T-helper 1 cell treated with Interleukin-12 subunit alpha and Interleukin-12 subunit beta and Interleukin-4 antibody, amounts not matched to agents 30 ng/mL and 1 ng/mL, for 36 hours (primary cell): ENCODE measurements at regions not wholly inside any gene's neighbourhood (a gene's known extent, or its start where the extent isn't known, plus 50 kb on each side); places are given as distances from the start of the nearest gene placed in this dataset.
"Not testable (repeated sequence)": the region's sequence is repeated elsewhere in the genome, so short reads cannot be mapped to it uniquely, and the experiment has no call there.

Experiments used
- intact Hi-C: fragments of 100-400 bp; cut with micrococcal nuclease; formaldehyde crosslinking; loops from one replicate; pipeline ENCODE4 v1.15.1; 2024

DNA sequence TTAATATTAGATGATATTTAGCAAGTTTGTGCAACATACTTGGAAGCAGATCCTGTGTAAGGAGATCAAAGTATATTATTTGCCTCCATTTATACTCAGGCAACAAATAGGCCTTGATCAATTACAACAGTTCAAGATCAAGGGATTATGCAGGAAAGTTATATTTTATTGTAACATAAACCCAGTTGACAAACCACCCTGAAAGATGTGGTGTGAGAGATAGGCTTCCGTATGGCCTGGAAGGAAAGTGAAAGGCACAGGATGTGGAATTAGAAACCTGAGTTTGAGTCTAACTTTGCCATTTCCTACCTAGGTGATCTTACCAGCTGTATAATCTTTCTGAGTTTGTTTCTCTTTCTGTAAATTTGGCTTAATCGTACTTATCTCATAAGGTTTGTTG, 284.1 kb downstream of the BMP4 start:
- intact Hi-C loops: no loop called here

GRCh38 chr14:53670701-53671100, 285.9 kb downstream of the BMP4 start:
- intact Hi-C loops: no loop called here

DNA sequence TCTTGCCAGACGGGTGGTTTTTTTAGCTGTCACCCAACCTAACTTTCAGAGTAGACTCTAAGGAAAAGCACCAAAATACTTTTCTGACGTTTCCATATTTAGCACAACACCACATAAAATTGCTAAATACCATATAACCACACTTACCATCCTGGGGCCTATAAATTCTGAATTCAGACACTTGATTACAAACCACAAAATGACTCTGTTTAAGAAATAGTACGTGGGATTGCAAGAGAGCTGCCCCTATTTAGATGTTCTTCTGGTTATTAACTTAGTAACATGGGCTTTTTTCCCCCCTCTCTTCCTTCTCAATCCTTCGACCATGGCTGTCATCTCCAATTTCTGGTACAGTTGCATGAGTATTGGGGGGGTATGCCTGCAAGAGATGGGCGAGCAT, 287.7 kb downstream of the BMP4 start:
- intact Hi-C loops: no loop called here

DNA sequence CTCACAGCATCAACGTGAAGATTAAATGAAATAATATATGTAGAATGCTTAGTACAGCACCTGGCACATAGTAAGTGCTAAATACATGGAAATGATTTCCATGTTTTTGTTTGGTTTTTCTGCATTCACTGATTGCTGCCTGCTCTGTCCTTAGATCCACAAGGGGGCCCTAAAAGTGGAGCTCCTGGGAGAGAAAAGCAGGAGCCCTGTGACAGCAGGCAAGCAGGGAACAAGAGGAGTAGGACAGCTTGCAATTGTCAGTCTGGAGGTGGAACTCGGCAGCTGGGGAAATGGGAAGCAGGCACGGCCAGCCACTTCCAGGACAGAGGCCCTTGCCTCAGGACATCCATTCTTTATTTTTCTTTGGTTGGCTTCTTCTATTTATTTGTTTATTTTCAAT, 292.9 kb downstream of the BMP4 start:
- intact Hi-C loops: no loop called here

DNA sequence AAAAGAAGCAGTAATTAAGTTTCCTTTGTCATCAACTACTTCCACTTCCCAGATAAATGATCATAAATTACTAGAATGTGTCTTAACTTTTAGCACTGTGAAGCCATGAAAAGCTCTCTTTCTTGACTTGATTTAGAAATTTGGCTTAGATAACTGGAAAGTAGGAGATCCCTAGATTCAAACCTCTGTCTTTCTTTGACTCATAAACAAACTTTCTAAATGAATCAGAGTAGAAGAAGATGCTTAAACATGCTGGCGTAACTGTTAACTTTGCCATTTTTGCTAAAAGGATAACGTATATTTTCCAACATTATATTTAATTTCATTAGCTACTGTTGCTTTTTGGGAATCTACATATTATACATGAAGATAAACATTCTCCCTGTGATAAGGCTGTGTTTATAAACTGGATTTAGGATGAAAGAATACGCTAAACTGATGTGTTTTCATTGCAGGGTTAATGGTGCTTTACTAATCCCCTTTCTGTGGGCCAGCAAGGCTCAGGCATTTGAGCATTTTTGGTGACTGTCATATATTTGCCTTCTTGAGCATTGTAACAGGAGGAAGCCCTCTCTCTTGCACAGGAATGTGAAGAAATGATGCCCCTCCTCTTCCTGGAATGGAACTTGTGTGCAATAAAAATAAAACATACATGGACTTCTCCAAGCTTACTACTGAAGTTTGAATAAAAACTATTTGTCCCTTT, 301.4 kb downstream of the BMP4 start:
- intact Hi-C loops: no loop called here

DNA sequence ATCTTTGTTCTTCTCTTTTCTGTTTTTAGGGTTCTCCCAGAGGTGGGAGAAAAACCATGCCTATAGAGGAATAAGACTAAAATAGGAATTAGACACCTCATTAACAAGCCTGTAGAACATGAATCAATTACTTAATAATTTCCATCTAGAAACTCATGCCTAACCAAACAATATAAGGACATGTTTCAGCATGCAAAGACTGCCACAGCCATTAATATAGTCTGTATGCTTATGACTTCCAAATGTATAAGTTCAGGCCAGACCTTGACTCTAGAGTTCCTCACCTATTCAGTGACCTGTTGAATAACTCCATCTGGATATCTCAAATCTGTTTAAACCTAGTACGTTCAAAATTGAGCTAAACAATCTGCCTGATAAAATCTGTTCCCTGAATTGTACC, 304.6 kb downstream of the BMP4 start:
- intact Hi-C loops: no loop called here

- intact Hi-C loops: no loop called here
These were observed 305.4 kb downstream of the BMP4 start for GRCh38 chr14:53651096-53651740.

DNA sequence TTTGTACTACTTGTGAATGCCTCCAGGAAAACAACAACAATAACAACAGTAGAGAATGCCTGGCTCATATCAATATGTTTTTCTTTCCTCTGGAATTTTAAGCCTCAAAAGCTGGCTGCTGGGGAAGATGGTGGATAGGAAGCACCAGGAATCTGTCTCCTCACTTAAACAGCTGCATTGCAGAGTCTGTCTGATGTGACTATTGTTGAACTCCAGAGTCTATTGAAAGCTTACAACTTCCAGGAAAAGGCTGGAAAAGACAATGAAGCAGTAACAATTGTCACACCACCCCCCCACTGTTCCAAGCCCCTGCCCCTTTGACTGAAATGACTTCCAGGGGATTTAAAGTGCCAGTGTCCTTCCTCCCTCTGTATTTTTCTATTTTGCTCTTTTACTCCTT, 309.7 kb downstream of the BMP4 start:
- intact Hi-C loops: no loop called here

DNA sequence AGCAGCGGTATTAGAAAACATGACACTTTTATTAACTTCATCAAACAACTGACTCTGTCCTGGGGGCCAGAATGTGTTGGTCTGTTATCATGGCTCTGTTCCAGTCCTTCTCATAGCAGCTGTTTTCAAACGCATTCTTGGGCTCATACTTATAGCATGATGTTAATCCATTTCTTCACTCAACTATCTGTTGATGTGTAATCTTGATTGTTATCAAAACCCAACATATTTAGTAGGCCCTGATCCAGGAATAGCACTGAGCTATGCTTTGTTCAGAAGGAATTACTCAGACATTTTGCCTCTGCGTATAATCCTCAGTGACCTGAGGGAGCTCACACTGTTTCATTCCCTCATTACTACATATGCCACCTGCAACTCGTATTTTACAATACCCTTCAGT, 315.9 kb downstream of the BMP4 start:
- intact Hi-C loops: no loop called here

DNA sequence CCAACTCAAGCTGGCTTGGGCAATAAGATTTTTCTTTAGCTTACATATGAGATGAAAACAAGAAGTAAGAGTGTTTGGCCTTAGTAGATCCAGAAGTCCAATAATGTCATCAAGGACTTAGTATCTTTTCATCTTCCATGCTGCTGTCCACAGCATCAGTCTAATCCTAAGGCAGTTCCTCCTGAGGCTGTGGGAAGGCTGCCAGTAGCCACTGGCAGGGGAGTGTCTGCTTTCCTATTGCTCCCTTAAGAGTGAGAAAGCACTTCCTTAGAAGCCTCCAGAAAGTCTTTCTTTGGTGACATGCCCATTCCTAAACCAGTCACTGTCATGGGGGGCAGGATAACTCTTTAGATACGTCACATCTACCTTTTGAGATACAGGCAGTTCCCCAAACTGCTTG, 317.7 kb downstream of the BMP4 start:
- intact Hi-C loops: no loop called here

DNA sequence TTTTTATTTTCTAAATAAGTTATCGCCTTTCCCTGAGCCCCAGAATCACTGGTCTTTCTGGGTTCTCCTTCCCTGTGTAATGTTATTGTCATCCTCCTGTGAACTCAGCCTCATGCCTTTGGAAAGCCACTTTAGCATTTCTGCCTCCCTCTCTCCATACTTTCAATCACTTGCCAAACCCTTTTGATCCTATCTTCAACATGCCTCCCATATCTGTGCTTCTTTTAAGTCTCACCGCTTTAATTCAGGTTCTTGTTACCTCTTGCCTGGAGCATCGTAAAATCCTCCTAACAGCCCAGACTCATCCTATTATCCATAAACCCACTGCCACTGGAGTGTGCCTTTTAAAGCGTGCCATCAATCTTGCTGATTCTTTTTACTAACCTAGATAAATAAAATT, 321.8 kb downstream of the BMP4 start:
- intact Hi-C loops: no loop called here

GRCh38 chr14:53630336-53630735, 326.3 kb downstream of the BMP4 start:
- intact Hi-C loops: no loop called here

GRCh38 chr14:53628732-53629430, 327.7 kb downstream of the BMP4 start:
- intact Hi-C loops: no loop called here

DNA sequence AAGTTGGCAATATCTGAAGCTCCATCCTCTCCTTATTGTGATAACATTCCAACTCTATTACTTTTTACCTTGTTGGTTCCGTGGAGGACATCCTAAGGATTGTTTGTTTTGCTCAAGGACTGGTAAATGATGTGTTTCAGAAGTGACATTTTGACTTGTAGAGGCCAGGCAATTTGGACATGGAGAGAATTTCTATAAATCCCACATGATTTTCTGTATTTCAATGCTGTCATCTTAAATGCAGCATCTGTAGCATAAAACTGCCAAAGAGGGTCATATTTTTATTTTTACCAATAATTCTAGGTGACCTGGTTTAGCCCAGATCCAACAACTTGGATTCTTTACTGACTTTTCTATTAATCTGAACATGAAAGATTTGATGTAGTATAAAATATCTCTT, 328.4 kb downstream of the BMP4 start:
- intact Hi-C loops: no loop called here

GRCh38 chr14:53626761-53627160, 329.9 kb downstream of the BMP4 start:
- intact Hi-C loops: no loop called here

GRCh38 chr14:53622447-53622846, 334.2 kb downstream of the BMP4 start:
- intact Hi-C loops: no loop called here

GRCh38 chr14:53621921-53622320, 334.7 kb downstream of the BMP4 start:
- intact Hi-C loops: no loop called here

- intact Hi-C loops: no loop called here
These were observed 335.2 kb downstream of the BMP4 start for GRCh38 chr14:53621433-53621832.

DNA sequence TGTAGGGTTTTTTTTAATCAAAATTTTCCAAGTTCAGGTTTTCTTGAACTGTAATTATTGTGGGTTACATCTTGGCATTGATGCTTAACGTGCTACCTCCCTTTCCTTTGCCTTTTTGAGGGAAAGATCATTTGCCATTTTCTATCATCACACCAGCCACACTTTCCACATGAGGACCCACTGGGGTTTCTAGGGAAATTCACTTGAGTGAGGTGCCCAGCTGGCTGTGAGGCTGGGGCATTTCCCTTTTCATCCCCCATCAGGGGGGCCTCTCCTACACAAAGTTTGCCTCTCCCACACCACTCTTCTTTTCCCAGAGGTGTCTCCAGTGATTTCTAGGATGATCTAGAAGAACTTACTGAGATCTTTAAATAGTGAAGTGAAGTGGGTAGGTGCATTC, 335.7 kb downstream of the BMP4 start:
- intact Hi-C loops: no loop called here

DNA sequence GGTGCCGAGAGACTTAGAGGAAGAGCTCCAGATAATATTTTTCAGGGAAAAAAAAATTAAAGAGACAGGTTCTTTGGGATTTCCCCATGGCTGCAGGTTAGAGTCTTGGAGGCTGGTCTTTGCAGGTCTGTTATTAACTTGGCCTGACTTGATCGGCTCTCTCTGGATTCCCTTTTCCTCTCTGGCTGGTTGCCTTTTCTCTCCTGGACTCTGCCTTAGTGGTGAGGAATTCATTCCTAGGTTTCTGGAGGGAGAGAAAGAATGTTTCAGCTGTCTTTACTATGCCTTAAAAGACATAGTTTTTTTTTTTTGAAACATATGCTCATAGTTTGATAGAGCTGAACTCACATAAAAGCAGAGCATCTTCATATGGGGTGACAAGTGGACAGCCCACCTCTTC, 336.3 kb downstream of the BMP4 start:
- intact Hi-C loops: no loop called here

GRCh38 chr14:53619691-53620231, 336.9 kb downstream of the BMP4 start:
- intact Hi-C loops: no loop called here

DNA sequence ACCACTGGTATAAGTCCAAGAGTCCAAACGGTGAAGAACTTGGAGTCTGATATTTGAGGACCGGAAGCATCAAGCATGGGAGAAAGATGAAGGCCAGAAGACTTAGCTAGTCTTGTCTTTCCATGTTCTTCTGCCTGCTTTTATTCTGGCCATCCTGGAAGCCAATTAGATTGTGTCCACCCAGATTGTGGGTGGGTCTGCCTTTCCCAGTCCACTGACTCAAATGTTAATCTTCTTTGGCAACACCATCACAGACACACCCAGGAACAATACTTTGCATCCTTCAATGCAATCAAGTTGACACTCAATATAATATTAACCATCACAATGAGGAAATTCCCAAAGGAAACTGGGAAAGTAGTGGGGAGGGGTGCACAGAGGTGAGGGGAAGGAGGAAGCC, 340.1 kb downstream of the BMP4 start:
- intact Hi-C loops: not testable (repeated sequence)

DNA sequence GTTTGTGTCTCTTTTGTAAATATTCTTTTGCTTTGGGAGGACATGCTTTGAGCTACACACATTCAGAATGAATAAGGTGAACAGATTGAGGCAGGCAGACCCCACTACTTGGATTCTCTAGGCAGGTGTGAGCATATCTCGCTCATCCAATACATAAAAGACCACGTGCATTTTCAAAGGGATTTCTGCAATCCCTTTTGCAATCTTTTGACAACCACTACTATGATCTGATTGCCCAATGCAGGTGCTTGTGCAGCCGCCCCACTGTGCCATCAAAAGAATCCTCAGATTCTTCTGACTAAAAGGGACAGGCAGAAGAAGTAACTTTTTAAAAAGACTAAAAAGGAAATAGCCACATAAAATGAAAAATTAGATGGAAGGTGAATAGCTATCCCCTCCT, 341.4 kb downstream of the BMP4 start:
- intact Hi-C loops: no loop called here
